CD4-positive, alpha-beta memory T cell (primary cell): ENCODE measurements at regions not wholly inside any gene's neighbourhood (a gene's known extent, or its start where the extent isn't known, plus 50 kb on each side); places are given as distances from the start of the nearest gene placed in this dataset.

Experiments
- CTCF ChIA-PET: fragments of 350-600 bp; sonication (Branson Sonifier 250); formaldehyde crosslinking; loops from one replicate; lab custom pipeline; 2021; ENCODE audit warnings: inconsistent platforms; ENCODE audit not compliant: partially characterized antibody; lab: Charles Lee
- POLR2A ChIA-PET: fragments of 350-600 bp; sonication (Branson Sonifier 250); formaldehyde crosslinking; loops from one replicate; lab custom pipeline; 2021; ENCODE audit not compliant: partially characterized antibody; lab: Charles Lee
- DNase-seq, 5 donors: peaks; one replicate each; pipeline versions ENCODE4 v3.0.0 to v3.0.0-alpha.2; 2020 to 2022; ENCODE audit warnings: mixed read lengths in 1 of 5
- H3K27ac ChIP-seq: one replicate; pipeline ENCODE4 v1.7.0; 2013; ENCODE audit warnings: low read depth, low read length
- H3K27me3 ChIP-seq: 2 replicates; pipeline ENCODE4 v1.7.0; 2013; ENCODE audit warnings: mild to moderate bottlenecking, low read length, moderate library complexity; ENCODE audit not compliant: insufficient read depth
- H3K36me3 ChIP-seq: 2 replicates; pipeline ENCODE4 v1.7.0; 2013; ENCODE audit warnings: mild to moderate bottlenecking, low read length, moderate library complexity; ENCODE audit not compliant: insufficient read depth
- H3K4me1 ChIP-seq: 2 replicates; pipeline ENCODE4 v1.7.0; 2013; ENCODE audit warnings: mild to moderate bottlenecking, low read length, moderate library complexity; ENCODE audit not compliant: insufficient read depth
- H3K4me3 ChIP-seq, 2 donors: one replicate each; pipeline ENCODE4 v1.7.0; 2013; ENCODE audit warnings: low read length in 2 of 2, mild to moderate bottlenecking in 1 of 2
- H3K9me3 ChIP-seq, 2 donors: one replicate each; pipeline ENCODE4 v1.7.0; 2013; ENCODE audit warnings: low read length in 2 of 2, control low read depth in 1 of 2; ENCODE audit not compliant: control insufficient read depth in 1 of 2
- H3K27ac Mint-ChIP-seq, 7 donors: one replicate each; pipeline ENCODE4 v1.8.0; 2020 to 2021; ENCODE audit warnings: mixed read lengths in 7 of 7, mild to moderate bottlenecking in 6 of 7, inconsistent platforms in 3 of 7, moderate library complexity in 3 of 7
- H3K27me3 Mint-ChIP-seq, 2 donors: one replicate each; pipeline ENCODE4 v1.8.0; 2020 to 2021; ENCODE audit warnings: mixed read lengths in 2 of 2
- H3K36me3 Mint-ChIP-seq, 2 donors: one replicate each; pipeline ENCODE4 v1.8.0; 2020 to 2021; ENCODE audit warnings: mixed read lengths in 2 of 2, inconsistent platforms in 1 of 2, mild to moderate bottlenecking in 1 of 2
- H3K4me1 Mint-ChIP-seq, 4 donors: one replicate each; pipeline ENCODE4 v1.8.0; 2020 to 2021; ENCODE audit warnings: mixed read lengths in 4 of 4, mild to moderate bottlenecking in 1 of 4
- H3K4me3 Mint-ChIP-seq, 8 donors: one replicate each; pipeline ENCODE4 v1.8.0; 2020 to 2021; ENCODE audit warnings: mixed read lengths in 8 of 8, mild to moderate bottlenecking in 7 of 8, moderate library complexity in 6 of 8, inconsistent platforms in 3 of 8
- H3K9me3 Mint-ChIP-seq, 8 donors: one replicate each; pipeline ENCODE4 v1.8.0; 2020 to 2021; ENCODE audit warnings: mixed read lengths in 8 of 8, mild to moderate bottlenecking in 5 of 8, inconsistent platforms in 3 of 8, moderate library complexity in 1 of 8
- intact Hi-C: fragments of 100-400 bp; cut with micrococcal nuclease; formaldehyde crosslinking; loops from one replicate; pipeline ENCODE4 v1.15.1; 2023

DNA sequence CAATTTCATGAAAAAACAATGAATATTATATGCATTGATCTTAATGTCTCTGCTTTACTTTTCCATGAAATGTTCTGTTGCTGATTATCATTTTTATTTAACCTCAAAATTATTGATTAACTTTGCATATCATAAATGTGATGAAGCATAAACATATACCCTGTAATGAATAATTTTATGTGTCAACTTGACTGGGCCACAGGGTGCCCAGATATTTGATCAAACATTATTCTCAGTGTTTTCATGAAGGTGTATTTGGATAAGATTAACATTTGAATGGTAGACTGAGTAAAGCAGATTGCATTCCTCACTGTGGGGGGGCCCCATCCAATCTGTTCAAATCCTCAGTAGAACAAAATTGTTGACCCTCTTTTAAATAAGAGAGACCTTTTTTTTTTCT is 265.2 kb downstream of the CENPW start:
- H3K36me3 ChIP-seq, result no peaks in the 10 kb centered on the region
- Mint-ChIP-seq H3K27ac (no peak overlapping the region), H3K36me3 (no peaks in the 10 kb centered on the region), H3K9me3 (peaks cover 0 to 14% (median 4%) of the 10 kb centered on the region in 8 donors), H3K4me1 (no peaks in the 10 kb centered on the region), H3K4me3 (no peak overlapping the region), H3K27me3 (no peaks in the 10 kb centered on the region)
- intact Hi-C loops, result no loop called here
- no peaks in the 10 kb centered on the region for H3K27me3 ChIP-seq
- DNase-seq, result no peak
- H3K4me1 ChIP-seq, result no peaks in the 10 kb centered on the region
- no peak overlapping the region for H3K4me3 ChIP-seq
- ChIA-PET CTCF (no interaction called here), POLR2A (no interaction called here)
- H3K27ac ChIP-seq, result no peak overlapping the region
- no peaks in the 10 kb centered on the region for H3K9me3 ChIP-seq

DNA sequence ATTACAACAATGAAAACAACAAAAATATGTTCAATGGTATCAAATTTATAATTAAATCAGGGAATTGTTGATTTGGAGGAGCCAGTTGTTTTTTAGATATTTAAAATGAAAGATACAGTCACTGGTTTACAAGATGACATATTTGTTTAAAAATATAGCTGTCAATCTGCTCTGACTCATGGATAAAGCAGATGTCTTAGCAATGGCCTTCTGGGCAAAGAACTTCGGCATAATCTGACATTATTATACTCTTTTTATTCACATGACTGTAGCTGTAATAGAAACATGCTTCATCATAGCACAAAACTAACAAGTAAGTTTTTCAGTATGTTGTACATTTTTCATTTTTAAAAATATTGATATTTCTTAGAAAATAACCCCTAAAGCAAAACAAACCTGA is 267.4 kb downstream of the CENPW start:
- Histone ChIP-seq H3K4me3 (no peak overlapping the region), H3K36me3 (no peaks in the 10 kb centered on the region), H3K27ac (no peak overlapping the region), H3K9me3 (no peaks in the 10 kb centered on the region), H3K4me1 (no peaks in the 10 kb centered on the region), H3K27me3 (no peaks in the 10 kb centered on the region)
- no peak overlapping the region for H3K27ac Mint-ChIP-seq
- no peaks in the 10 kb centered on the region for H3K4me1 Mint-ChIP-seq
- ChIA-PET POLR2A (no interaction called here), CTCF (no interaction called here)
- no peak for DNase-seq
- H3K9me3 Mint-ChIP-seq, result peaks cover 0 to 17% (median 7%) of the 10 kb centered on the region in 8 donors
- no peaks in the 10 kb centered on the region for H3K36me3 Mint-ChIP-seq
- no peaks in the 10 kb centered on the region for H3K27me3 Mint-ChIP-seq
- no peak overlapping the region for H3K4me3 Mint-ChIP-seq
- intact Hi-C loops, result no loop called here

DNA sequence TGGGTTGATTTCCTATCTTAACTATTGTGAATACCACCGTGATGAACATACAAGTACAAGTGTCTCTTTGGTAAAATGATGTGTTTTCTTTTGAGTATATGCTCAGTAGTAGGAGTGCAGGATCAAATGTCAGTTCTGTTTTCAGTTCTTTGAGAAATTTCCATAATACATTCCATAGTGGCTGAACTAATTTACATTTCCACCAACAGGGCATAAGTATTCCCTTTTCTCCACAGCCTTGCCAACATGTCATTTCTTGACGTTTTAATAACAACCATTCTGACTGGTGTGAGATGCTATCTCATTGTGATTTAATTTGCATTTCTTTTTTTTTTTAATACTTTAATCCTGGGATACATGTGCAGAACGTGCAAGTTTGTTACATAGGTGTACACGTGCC is 268.8 kb downstream of the CENPW start:
- CTCF ChIA-PET, result no interaction called here
- no peak overlapping the region for H3K4me3 ChIP-seq
- H3K27me3 ChIP-seq, result no peaks in the 10 kb centered on the region
- Mint-ChIP-seq H3K4me3 (no peak overlapping the region), H3K36me3 (no peaks in the 10 kb centered on the region), H3K4me1 (no peaks in the 10 kb centered on the region), H3K27ac (no peak overlapping the region), H3K9me3 (peaks cover 0 to 21% (median 9%) of the 10 kb centered on the region in 8 donors), H3K27me3 (no peaks in the 10 kb centered on the region)
- no peak for DNase-seq
- H3K4me1 ChIP-seq, result no peaks in the 10 kb centered on the region
- POLR2A ChIA-PET, result no interaction called here
- no peaks in the 10 kb centered on the region for H3K9me3 ChIP-seq
- no peak overlapping the region for H3K27ac ChIP-seq
- intact Hi-C loops, result no loop called here
- no peaks in the 10 kb centered on the region for H3K36me3 ChIP-seq

DNA sequence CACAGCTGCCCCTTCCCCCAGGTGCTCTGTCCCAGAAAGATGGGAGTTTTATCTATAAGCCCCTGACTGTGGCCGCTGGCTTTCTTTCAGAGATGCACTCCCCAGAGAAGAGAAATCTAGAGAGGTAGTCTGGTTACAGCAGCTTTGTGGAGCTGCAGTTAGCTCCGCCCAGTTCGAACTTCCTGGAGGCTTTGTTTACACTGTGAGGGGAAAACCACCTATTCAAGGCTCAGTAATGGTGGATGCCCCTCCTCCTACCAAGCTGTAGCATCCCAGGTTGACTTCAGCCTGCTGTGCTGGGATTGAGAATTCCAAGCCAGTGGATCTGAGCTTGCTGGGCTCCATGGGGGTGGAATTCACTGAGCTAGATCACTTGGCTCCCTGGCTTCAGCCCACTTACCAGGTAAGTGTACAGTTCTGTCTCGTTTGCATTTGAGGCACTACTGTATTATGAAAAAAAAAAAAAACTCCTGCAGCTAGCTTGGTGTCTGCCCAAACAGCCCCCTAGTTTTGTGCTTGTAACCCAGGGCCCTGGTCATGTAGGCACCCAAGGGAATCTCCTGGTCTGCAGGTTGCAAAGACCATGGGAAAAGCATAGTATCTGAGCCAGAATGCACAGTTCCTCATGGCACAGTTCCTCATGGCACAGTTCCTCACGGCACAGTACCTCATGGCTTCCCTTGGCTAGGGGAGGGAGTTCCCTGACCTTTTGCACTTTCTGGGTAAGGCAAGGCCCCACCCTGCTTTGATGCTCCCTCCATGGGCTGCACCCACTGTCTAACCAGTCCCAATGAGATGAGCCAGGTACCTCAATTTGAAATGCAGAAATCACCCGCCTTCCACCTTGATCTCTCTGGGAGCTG is 275.0 kb downstream of the CENPW start:
- H3K27me3 Mint-ChIP-seq, result no peaks in the 10 kb centered on the region

DNA sequence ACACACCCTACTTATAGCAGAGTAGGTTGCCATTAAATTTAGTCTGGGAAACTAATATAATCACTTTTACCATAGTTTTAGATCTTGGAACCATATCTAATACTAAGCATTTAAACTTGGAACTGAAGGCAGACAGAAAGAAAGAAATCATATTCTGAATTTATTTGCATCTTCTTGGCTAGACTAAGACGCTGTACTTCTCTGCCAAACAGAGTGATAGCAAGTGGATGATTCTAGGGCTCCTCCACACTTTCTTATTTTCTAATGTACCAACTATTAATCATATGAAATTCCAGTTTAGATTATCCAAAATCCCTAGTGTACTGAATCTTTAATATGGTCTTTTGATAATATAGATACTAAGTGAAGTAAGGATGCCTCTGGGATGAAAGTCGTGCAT is 277.0 kb downstream of the CENPW start:
- H3K36me3 Mint-ChIP-seq, result no peaks in the 10 kb centered on the region
- Histone ChIP-seq H3K27ac (no peak overlapping the region), H3K27me3 (no peaks in the 10 kb centered on the region), H3K9me3 (no peaks in the 10 kb centered on the region), H3K4me3 (no peak overlapping the region), H3K4me1 (no peaks in the 10 kb centered on the region), H3K36me3 (no peaks in the 10 kb centered on the region)
- no peaks in the 10 kb centered on the region for H3K4me1 Mint-ChIP-seq
- no peak for DNase-seq
- H3K27ac Mint-ChIP-seq, result no peak overlapping the region
- H3K9me3 Mint-ChIP-seq, result peaks cover 0 to 20% (median 6%) of the 10 kb centered on the region in 8 donors
- ChIA-PET POLR2A (no interaction called here), CTCF (no interaction called here)
- intact Hi-C loops, result no loop called here
- no peaks in the 10 kb centered on the region for H3K27me3 Mint-ChIP-seq
- no peak overlapping the region for H3K4me3 Mint-ChIP-seq

More for the DNA sequence above, 275.0 kb downstream of the CENPW start:
- Mint-ChIP-seq H3K4me1 (no peaks in the 10 kb centered on the region), H3K27ac (no peak overlapping the region), H3K36me3 (no peaks in the 10 kb centered on the region), H3K9me3 (peaks cover 0 to 22% (median 7%) of the 10 kb centered on the region in 8 donors), H3K4me3 (no peak overlapping the region)
- ChIA-PET POLR2A (no interaction called here), CTCF (no interaction called here)
- no peaks in the 10 kb centered on the region for H3K36me3 ChIP-seq
- no peak overlapping the region for H3K4me3 ChIP-seq
- H3K27me3 ChIP-seq, result no peaks in the 10 kb centered on the region
- no peak for DNase-seq
- no peaks in the 10 kb centered on the region for H3K4me1 ChIP-seq
- intact Hi-C loops, result no loop called here
- no peak overlapping the region for H3K27ac ChIP-seq
- no peaks in the 10 kb centered on the region for H3K9me3 ChIP-seq

DNA sequence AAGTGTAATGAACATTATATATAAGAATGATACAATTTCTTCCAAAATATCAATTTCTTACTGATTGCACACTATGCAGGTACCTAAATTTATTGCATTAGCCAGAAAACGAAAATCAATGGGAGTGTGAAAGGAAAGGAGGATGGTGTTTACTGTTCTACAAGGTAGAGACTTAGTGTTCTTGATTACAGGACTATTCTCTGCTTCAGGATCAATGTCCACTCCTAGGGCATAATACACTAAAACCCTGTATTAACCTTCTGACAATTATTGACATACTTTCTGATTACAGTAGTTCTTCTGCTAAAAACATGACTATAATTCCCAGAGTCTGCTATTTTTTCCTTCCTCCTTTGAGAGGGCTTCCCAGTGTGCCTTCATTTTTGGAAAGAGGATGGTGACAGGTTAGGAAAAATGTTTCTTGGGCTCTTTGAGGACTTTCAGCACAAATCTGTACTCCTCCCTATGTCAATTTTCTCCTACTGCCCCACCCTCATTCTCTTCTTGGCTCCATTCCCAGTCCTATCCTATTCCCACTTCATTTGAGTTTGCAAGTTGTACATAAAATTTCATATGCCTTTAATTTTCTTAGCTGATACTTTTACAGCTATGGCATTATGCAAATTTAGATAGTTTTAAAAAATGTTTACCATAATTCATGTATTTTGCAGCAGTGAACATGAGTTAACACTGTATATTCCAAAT is 278.9 kb downstream of the CENPW start:
- Mint-ChIP-seq H3K36me3 (no peaks in the 10 kb centered on the region), H3K27me3 (no peaks in the 10 kb centered on the region), H3K4me1 (no peaks in the 10 kb centered on the region), H3K9me3 (peaks cover 0 to 8% (median 3%) of the 10 kb centered on the region in 8 donors), H3K27ac (no peak overlapping the region), H3K4me3 (no peak overlapping the region)
- no peaks in the 10 kb centered on the region for H3K4me1 ChIP-seq
- H3K9me3 ChIP-seq, result no peaks in the 10 kb centered on the region
- POLR2A ChIA-PET, result no interaction called here
- intact Hi-C loops, result no loop called here
- no peaks in the 10 kb centered on the region for H3K36me3 ChIP-seq
- H3K4me3 ChIP-seq, result no peak overlapping the region
- no peak overlapping the region for H3K27ac ChIP-seq
- H3K27me3 ChIP-seq, result no peaks in the 10 kb centered on the region
- CTCF ChIA-PET, result no interaction called here
- DNase-seq, result no peak

DNA sequence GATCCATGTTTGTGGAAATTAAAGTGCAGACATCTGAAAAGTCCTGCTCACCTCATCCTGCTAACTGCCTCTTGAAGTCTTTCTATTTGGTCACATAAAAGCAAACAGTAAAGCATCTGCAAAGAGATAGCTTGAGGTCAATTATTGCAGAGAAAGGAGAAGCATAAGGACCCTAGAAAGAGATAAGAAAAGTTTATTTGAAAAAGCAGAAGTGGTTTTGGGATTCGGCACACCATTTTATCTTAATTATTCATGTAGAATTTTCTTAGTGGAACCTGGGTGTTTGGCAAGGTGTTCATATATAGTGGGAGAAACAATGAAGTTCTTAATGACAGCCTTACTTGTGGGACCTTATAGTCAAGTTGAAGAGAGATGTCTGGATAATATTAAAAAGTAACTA is 280.8 kb downstream of the CENPW start:
- Histone ChIP-seq H3K27me3 (no peaks in the 10 kb centered on the region), H3K27ac (no peak overlapping the region), H3K36me3 (no peaks in the 10 kb centered on the region), H3K9me3 (no peaks in the 10 kb centered on the region), H3K4me1 (no peaks in the 10 kb centered on the region), H3K4me3 (no peak overlapping the region)
- Mint-ChIP-seq H3K4me1 (no peaks in the 10 kb centered on the region), H3K4me3 (no peak overlapping the region), H3K27ac (no peak overlapping the region), H3K36me3 (no peaks in the 10 kb centered on the region), H3K27me3 (no peaks in the 10 kb centered on the region), H3K9me3 (peaks cover 0 to 5% (median 0%) of the 10 kb centered on the region in 8 donors)
- CTCF ChIA-PET, result no interaction called here
- intact Hi-C loops, result no loop called here
- POLR2A ChIA-PET, result no interaction called here
- no peak for DNase-seq
